ENCODE measurements at regions not wholly inside any gene's neighbourhood (a gene's known extent, or its start where the extent isn't known, plus 50 kb on each side); places are given as distances from the start of the nearest gene placed in this dataset.

- TF ChIP-seq CBFB (CRISPR knock-in tag; IDR thresholded peaks at IDR 0.05; ENCODE audit: low read depth): no peak
- TF ChIP-seq, protein P1, sequence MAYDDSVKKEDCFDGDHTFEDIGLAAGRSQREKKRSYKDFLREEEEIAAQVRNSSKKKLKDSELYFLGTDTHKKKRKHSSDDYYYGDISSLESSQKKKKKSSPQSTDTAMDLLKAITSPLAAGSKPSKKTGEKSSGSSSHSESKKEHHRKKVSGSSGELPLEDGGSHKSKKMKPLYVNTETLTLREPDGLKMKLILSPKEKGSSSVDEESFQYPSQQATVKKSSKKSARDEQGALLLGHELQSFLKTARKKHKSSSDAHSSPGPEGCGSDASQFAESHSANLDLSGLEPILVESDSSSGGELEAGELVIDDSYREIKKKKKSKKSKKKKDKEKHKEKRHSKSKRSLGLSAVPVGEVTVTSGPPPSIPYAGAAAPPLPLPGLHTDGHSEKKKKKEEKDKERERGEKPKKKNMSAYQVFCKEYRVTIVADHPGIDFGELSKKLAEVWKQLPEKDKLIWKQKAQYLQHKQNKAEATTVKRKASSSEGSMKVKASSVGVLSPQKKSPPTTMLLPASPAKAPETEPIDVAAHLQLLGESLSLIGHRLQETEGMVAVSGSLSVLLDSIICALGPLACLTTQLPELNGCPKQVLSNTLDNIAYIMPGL (CRISPR knock-in tag; IDR thresholded peaks at IDR 0.05): no peak
Observed at GRCh38 chr2:220293966-220294365, 666.5 kb downstream of the SLC4A3 start (continued).

DNA sequence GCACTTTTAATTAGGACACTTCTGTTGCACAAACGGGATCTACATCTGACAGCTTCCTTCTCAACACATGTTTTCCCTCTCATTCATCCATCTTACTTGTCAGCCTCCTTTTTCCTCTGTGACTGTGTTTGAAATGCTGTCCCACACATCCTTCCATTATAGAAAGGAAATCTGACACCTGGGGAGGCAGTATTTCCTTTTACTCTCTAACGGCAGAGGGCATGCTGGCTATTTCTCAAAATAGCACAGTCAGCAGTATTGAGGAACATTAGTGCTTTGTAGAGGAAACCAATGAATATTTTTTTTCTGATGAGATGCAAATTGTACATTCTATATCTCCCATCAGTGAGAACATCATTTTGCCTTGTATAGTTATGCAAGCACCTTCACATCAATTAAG, 668.7 kb downstream of the SLC4A3 start:
- ATAC-seq (no peak), DNase-seq (ENCODE audit: low spot score) (no peak)
- Mint-ChIP-seq H3K4me3 (no peak overlapping the region), H3K4me1 (peaks cover 7% of the 10 kb centered on the region), H3K27ac (no peak overlapping the region), H3K9me3 (peaks cover 17% of the 10 kb centered on the region), H3K27me3 (ENCODE audit: low read depth) (peaks cover 6% of the 10 kb centered on the region; the same call in 1 of the 2 replicates), H3K36me3 (peaks cover 5% of the 10 kb centered on the region)
- TF ChIP-seq, protein P2, sequence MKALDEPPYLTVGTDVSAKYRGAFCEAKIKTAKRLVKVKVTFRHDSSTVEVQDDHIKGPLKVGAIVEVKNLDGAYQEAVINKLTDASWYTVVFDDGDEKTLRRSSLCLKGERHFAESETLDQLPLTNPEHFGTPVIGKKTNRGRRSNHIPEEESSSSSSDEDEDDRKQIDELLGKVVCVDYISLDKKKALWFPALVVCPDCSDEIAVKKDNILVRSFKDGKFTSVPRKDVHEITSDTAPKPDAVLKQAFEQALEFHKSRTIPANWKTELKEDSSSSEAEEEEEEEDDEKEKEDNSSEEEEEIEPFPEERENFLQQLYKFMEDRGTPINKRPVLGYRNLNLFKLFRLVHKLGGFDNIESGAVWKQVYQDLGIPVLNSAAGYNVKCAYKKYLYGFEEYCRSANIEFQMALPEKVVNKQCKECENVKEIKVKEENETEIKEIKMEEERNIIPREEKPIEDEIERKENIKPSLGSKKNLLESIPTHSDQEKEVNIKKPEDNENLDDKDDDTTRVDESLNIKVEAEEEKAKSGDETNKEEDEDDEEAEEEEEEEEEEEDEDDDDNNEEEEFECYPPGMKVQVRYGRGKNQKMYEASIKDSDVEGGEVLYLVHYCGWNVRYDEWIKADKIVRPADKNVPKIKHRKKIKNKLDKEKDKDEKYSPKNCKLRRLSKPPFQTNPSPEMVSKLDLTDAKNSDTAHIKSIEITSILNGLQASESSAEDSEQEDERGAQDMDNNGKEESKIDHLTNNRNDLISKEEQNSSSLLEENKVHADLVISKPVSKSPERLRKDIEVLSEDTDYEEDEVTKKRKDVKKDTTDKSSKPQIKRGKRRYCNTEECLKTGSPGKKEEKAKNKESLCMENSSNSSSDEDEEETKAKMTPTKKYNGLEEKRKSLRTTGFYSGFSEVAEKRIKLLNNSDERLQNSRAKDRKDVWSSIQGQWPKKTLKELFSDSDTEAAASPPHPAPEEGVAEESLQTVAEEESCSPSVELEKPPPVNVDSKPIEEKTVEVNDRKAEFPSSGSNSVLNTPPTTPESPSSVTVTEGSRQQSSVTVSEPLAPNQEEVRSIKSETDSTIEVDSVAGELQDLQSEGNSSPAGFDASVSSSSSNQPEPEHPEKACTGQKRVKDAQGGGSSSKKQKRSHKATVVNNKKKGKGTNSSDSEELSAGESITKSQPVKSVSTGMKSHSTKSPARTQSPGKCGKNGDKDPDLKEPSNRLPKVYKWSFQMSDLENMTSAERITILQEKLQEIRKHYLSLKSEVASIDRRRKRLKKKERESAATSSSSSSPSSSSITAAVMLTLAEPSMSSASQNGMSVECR (CRISPR knock-in tag; IDR thresholded peaks at IDR 0.05; ENCODE audit: borderline replicate concordance): no peak
- TF ChIP-seq ATF1 (CRISPR knock-in tag; IDR thresholded peaks at IDR 0.05): no peak
- TF ChIP-seq ESRRA (CRISPR knock-in tag; IDR thresholded peaks at IDR 0.05; ENCODE audit: borderline replicate concordance): no peak
- TF ChIP-seq FOXP1 (CRISPR knock-in tag; IDR thresholded peaks at IDR 0.05; ENCODE audit: borderline replicate concordance): no peak
- no peak for TF ChIP-seq OVOL2 (CRISPR knock-in tag; IDR thresholded peaks at IDR 0.05; ENCODE audit: borderline replicate concordance)
- no peak for TF ChIP-seq JAZF1 (CRISPR knock-in tag; IDR thresholded peaks at IDR 0.05)
- TF ChIP-seq, protein P3, sequence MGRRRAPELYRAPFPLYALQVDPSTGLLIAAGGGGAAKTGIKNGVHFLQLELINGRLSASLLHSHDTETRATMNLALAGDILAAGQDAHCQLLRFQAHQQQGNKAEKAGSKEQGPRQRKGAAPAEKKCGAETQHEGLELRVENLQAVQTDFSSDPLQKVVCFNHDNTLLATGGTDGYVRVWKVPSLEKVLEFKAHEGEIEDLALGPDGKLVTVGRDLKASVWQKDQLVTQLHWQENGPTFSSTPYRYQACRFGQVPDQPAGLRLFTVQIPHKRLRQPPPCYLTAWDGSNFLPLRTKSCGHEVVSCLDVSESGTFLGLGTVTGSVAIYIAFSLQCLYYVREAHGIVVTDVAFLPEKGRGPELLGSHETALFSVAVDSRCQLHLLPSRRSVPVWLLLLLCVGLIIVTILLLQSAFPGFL (CRISPR knock-in tag; IDR thresholded peaks at IDR 0.05; ENCODE audit: borderline replicate concordance): no peak
- no peak for TF ChIP-seq RORB (CRISPR knock-in tag; IDR thresholded peaks at IDR 0.05)
- no peak for TF ChIP-seq NFYB (CRISPR knock-in tag; conservative IDR thresholded peaks at IDR 0.05; ENCODE audit: low read depth)
- no peak for TF ChIP-seq MXD4 (CRISPR knock-in tag; IDR thresholded peaks at IDR 0.05; ENCODE audit: borderline replicate concordance)
- ChIA-PET POLR2A (no interaction called here), CTCF (no interaction called here)

DNA sequence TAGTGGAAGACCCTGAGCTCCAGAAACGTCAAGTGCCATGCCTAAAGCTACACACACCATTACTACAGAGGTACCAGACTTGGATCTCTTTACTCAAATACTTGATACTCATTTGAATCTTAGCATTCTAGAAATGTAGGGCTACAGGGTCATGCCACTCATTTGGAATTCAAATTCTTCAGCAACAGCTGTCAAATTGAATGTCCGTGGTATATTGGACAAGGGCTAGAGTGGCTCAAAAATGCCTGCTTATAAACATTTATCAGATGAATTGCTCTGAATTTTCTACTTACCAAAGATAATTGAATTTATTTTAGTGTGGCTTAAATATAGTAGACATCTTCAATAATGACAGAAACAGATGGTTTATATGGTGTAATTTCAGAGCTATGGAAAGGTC, 669.7 kb downstream of the SLC4A3 start:
- ChIA-PET CTCF (interaction anchor here (0.9 kb wide), 1 partner anchor 528 kb away, joined by 3 read pairs; no protein-coding TSS in a partner anchor), POLR2A (no interaction called here)
- DNase-seq (ENCODE audit: low spot score): no peak
- Mint-ChIP-seq H3K9me3 (peaks cover 13% of the 10 kb centered on the region), H3K36me3 (peaks cover 5% of the 10 kb centered on the region), H3K4me1 (peaks cover 7% of the 10 kb centered on the region), H3K27ac (no peak overlapping the region), H3K27me3 (ENCODE audit: low read depth) (peaks cover 6% of the 10 kb centered on the region; the same call in 1 of the 2 replicates), H3K4me3 (no peak overlapping the region)
- no peak for ATAC-seq
- TF ChIP-seq, protein P3 (CRISPR knock-in tag; IDR thresholded peaks at IDR 0.05; ENCODE audit: borderline replicate concordance): no peak
- TF ChIP-seq, protein P4, sequence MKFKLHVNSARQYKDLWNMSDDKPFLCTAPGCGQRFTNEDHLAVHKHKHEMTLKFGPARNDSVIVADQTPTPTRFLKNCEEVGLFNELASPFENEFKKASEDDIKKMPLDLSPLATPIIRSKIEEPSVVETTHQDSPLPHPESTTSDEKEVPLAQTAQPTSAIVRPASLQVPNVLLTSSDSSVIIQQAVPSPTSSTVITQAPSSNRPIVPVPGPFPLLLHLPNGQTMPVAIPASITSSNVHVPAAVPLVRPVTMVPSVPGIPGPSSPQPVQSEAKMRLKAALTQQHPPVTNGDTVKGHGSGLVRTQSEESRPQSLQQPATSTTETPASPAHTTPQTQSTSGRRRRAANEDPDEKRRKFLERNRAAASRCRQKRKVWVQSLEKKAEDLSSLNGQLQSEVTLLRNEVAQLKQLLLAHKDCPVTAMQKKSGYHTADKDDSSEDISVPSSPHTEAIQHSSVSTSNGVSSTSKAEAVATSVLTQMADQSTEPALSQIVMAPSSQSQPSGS (CRISPR knock-in tag; IDR thresholded peaks at IDR 0.05; ENCODE audit: borderline replicate concordance, low read depth): no peak
- TF ChIP-seq, protein P5, sequence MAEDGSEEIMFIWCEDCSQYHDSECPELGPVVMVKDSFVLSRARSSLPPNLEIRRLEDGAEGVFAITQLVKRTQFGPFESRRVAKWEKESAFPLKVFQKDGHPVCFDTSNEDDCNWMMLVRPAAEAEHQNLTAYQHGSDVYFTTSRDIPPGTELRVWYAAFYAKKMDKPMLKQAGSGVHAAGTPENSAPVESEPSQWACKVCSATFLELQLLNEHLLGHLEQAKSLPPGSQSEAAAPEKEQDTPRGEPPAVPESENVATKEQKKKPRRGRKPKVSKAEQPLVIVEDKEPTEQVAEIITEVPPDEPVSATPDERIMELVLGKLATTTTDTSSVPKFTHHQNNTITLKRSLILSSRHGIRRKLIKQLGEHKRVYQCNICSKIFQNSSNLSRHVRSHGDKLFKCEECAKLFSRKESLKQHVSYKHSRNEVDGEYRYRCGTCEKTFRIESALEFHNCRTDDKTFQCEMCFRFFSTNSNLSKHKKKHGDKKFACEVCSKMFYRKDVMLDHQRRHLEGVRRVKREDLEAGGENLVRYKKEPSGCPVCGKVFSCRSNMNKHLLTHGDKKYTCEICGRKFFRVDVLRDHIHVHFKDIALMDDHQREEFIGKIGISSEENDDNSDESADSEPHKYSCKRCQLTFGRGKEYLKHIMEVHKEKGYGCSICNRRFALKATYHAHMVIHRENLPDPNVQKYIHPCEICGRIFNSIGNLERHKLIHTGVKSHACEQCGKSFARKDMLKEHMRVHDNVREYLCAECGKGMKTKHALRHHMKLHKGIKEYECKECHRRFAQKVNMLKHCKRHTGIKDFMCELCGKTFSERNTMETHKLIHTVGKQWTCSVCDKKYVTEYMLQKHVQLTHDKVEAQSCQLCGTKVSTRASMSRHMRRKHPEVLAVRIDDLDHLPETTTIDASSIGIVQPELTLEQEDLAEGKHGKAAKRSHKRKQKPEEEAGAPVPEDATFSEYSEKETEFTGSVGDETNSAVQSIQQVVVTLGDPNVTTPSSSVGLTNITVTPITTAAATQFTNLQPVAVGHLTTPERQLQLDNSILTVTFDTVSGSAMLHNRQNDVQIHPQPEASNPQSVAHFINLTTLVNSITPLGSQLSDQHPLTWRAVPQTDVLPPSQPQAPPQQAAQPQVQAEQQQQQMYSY (CRISPR knock-in tag; IDR thresholded peaks at IDR 0.05): no peak
- TF ChIP-seq, protein P6, sequence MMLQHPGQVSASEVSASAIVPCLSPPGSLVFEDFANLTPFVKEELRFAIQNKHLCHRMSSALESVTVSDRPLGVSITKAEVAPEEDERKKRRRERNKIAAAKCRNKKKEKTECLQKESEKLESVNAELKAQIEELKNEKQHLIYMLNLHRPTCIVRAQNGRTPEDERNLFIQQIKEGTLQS (CRISPR knock-in tag; conservative IDR thresholded peaks at IDR 0.05): no peak
- TF ChIP-seq, protein P7, sequence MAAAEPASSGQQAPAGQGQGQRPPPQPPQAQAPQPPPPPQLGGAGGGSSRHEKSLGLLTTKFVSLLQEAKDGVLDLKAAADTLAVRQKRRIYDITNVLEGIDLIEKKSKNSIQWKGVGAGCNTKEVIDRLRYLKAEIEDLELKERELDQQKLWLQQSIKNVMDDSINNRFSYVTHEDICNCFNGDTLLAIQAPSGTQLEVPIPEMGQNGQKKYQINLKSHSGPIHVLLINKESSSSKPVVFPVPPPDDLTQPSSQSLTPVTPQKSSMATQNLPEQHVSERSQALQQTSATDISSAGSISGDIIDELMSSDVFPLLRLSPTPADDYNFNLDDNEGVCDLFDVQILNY (CRISPR knock-in tag; IDR thresholded peaks at IDR 0.05): no peak
- no peak for TF ChIP-seq ESRRA (CRISPR knock-in tag; IDR thresholded peaks at IDR 0.05; ENCODE audit: borderline replicate concordance)
- no peak for TF ChIP-seq ZNF671 (CRISPR knock-in tag; IDR thresholded peaks at IDR 0.05)

Data from WTC11 (cell line).